CD8-positive, alpha-beta memory T cell (primary cell): ENCODE measurements at regions not wholly inside any gene's neighbourhood (a gene's known extent, or its start where the extent isn't known, plus 50 kb on each side); places are given as distances from the start of the nearest gene placed in this dataset.

Experiments used
- CTCF ChIA-PET: fragments of 350-600 bp; sonication (Branson Sonifier 250); formaldehyde crosslinking; loops from one replicate; lab custom pipeline; 2021; ENCODE audit warnings: antibody characterized with exemption; lab: Charles Lee
- POLR2A ChIA-PET: fragments of 350-600 bp; sonication (Branson Sonifier 250); formaldehyde crosslinking; loops from one replicate; lab custom pipeline; 2021; ENCODE audit warnings: antibody characterized with exemption; lab: Charles Lee
- DNase-seq, 5 donors: peaks; one replicate each; pipeline versions ENCODE4 v3.0.0 to v3.0.0-alpha.2; 2020 to 2022; ENCODE audit warnings: mixed read lengths in 1 of 5
- H3K27ac ChIP-seq: one replicate; pipeline ENCODE4 v1.7.0; 2013; ENCODE audit warnings: low read depth, mild to moderate bottlenecking, low read length, moderate library complexity
- H3K27me3 ChIP-seq: 2 replicates; pipeline ENCODE4 v1.7.0; 2013; ENCODE audit warnings: low read length, mild to moderate bottlenecking; ENCODE audit not compliant: insufficient read depth, poor library complexity, severe bottlenecking
- H3K36me3 ChIP-seq: 2 replicates; pipeline ENCODE4 v1.7.0; 2013; ENCODE audit warnings: mild to moderate bottlenecking, low read length, moderate library complexity; ENCODE audit not compliant: insufficient read depth
- H3K4me1 ChIP-seq: 2 replicates; pipeline ENCODE4 v1.7.0; 2013; ENCODE audit warnings: mild to moderate bottlenecking, low read length, moderate library complexity; ENCODE audit not compliant: insufficient read depth
- H3K4me3 ChIP-seq: 2 replicates; pipeline ENCODE4 v1.7.0; 2013; ENCODE audit warnings: mild to moderate bottlenecking, low read length
- H3K9me3 ChIP-seq: 2 replicates; pipeline ENCODE4 v1.7.0; 2013; ENCODE audit warnings: mild to moderate bottlenecking, low read length
- H3K27ac Mint-ChIP-seq, 8 donors: one replicate each; pipeline ENCODE4 v1.8.0; 2020 to 2021; ENCODE audit warnings: mixed read lengths in 8 of 8, mild to moderate bottlenecking in 6 of 8, inconsistent platforms in 3 of 8, moderate library complexity in 3 of 8
- H3K27me3 Mint-ChIP-seq, 2 donors: one replicate each; pipeline ENCODE4 v1.8.0; 2020 to 2021; ENCODE audit warnings: mixed read lengths in 2 of 2, mild to moderate bottlenecking in 1 of 2, moderate library complexity in 1 of 2
- H3K36me3 Mint-ChIP-seq, 3 donors: one replicate each; pipeline ENCODE4 v1.8.0; 2020 to 2021; ENCODE audit warnings: mixed read lengths in 3 of 3, inconsistent platforms in 1 of 3, mild to moderate bottlenecking in 1 of 3
- H3K4me1 Mint-ChIP-seq, 3 donors: one replicate each; pipeline ENCODE4 v1.8.0; 2020 to 2021; ENCODE audit warnings: mixed read lengths in 3 of 3, inconsistent platforms in 1 of 3, mild to moderate bottlenecking in 1 of 3
- H3K4me3 Mint-ChIP-seq, 7 donors: one replicate each; pipeline ENCODE4 v1.8.0; 2020 to 2021; ENCODE audit warnings: mixed read lengths in 7 of 7, mild to moderate bottlenecking in 6 of 7, moderate library complexity in 4 of 7, inconsistent platforms in 2 of 7
- H3K9me3 Mint-ChIP-seq, 5 donors: one replicate each; pipeline ENCODE4 v1.8.0; 2020 to 2022; ENCODE audit warnings: mixed read lengths in 5 of 5, mild to moderate bottlenecking in 3 of 5, moderate library complexity in 2 of 5, inconsistent platforms in 1 of 5

- Mint-ChIP-seq H3K36me3 (no peaks in the 10 kb centered on the region), H3K27ac (no peak overlapping the region), H3K4me1 (no peaks in the 10 kb centered on the region), H3K4me3 (no peak overlapping the region), H3K9me3 (peaks cover 0 to 6% (median 1%) of the 10 kb centered on the region in 5 donors), H3K27me3 (no peaks in the 10 kb centered on the region)
- Histone ChIP-seq H3K4me3 (no peak overlapping the region), H3K36me3 (no peaks in the 10 kb centered on the region), H3K4me1 (no peaks in the 10 kb centered on the region), H3K9me3 (no peaks in the 10 kb centered on the region), H3K27ac (no peak overlapping the region), H3K27me3 (no peaks in the 10 kb centered on the region)
- ChIA-PET POLR2A (no interaction called here), CTCF (no interaction called here)
- no peak for DNase-seq
Measured at GRCh38 chr2:66202586-66202985, 232.3 kb upstream of the MEIS1 start.

GRCh38 chr2:66201242-66201641 is 233.7 kb upstream of the MEIS1 start:
- H3K4me1 Mint-ChIP-seq: no peaks in the 10 kb centered on the region

GRCh38 chr2:66198873-66199272 is 236.1 kb upstream of the MEIS1 start:
- Histone ChIP-seq H3K4me3 (no peak overlapping the region), H3K9me3 (no peaks in the 10 kb centered on the region), H3K27me3 (no peaks in the 10 kb centered on the region), H3K27ac (no peak overlapping the region), H3K4me1 (no peaks in the 10 kb centered on the region), H3K36me3 (no peaks in the 10 kb centered on the region)
- no peaks in the 10 kb centered on the region for H3K4me1 Mint-ChIP-seq
- no peak for DNase-seq
- H3K36me3 Mint-ChIP-seq: no peaks in the 10 kb centered on the region
- H3K9me3 Mint-ChIP-seq: peaks cover 0 to 13% (median 2%) of the 10 kb centered on the region in 5 donors
- H3K4me3 Mint-ChIP-seq: no peak overlapping the region
- H3K27me3 Mint-ChIP-seq: no peaks in the 10 kb centered on the region
- CTCF ChIA-PET: no interaction called here
- POLR2A ChIA-PET: no interaction called here
- H3K27ac Mint-ChIP-seq: no peak overlapping the region

More at GRCh38 chr2:66201242-66201641, 233.7 kb upstream of the MEIS1 start:
- no peaks in the 10 kb centered on the region for H3K36me3 Mint-ChIP-seq
- ChIA-PET CTCF (no interaction called here), POLR2A (no interaction called here)
- Histone ChIP-seq H3K27me3 (no peaks in the 10 kb centered on the region), H3K4me1 (no peaks in the 10 kb centered on the region), H3K36me3 (no peaks in the 10 kb centered on the region), H3K9me3 (no peaks in the 10 kb centered on the region), H3K4me3 (no peak overlapping the region), H3K27ac (no peak overlapping the region)
- no peak for DNase-seq
- H3K27me3 Mint-ChIP-seq: no peaks in the 10 kb centered on the region
- peaks cover 0 to 13% (median 1%) of the 10 kb centered on the region in 5 donors for H3K9me3 Mint-ChIP-seq
- H3K4me3 Mint-ChIP-seq: no peak overlapping the region
- H3K27ac Mint-ChIP-seq: no peak overlapping the region

- CTCF ChIA-PET: no interaction called here
Measured at GRCh38 chr2:66192888-66193287, 242.0 kb upstream of the MEIS1 start.

GRCh38 chr2:66191311-66191710 is 243.6 kb upstream of the MEIS1 start:
- no peaks in the 10 kb centered on the region for H3K9me3 ChIP-seq
- Mint-ChIP-seq H3K4me1 (no peaks in the 10 kb centered on the region), H3K27me3 (no peaks in the 10 kb centered on the region), H3K4me3 (no peak overlapping the region), H3K9me3 (peaks cover 0 to 14% (median 3%) of the 10 kb centered on the region in 5 donors), H3K36me3 (no peaks in the 10 kb centered on the region), H3K27ac (no peak overlapping the region)
- H3K27ac ChIP-seq: no peak overlapping the region
- H3K4me1 ChIP-seq: no peaks in the 10 kb centered on the region
- DNase-seq: no peak
- H3K4me3 ChIP-seq: no peak overlapping the region
- H3K27me3 ChIP-seq: no peaks in the 10 kb centered on the region
- H3K36me3 ChIP-seq: no peaks in the 10 kb centered on the region
- ChIA-PET POLR2A (no interaction called here), CTCF (no interaction called here)

More at GRCh38 chr2:66192888-66193287, 242.0 kb upstream of the MEIS1 start:
- H3K9me3 ChIP-seq: no peaks in the 10 kb centered on the region
- no peak overlapping the region for H3K27ac ChIP-seq
- H3K4me1 Mint-ChIP-seq: no peaks in the 10 kb centered on the region
- POLR2A ChIA-PET: no interaction called here
- H3K4me1 ChIP-seq: no peaks in the 10 kb centered on the region
- H3K4me3 ChIP-seq: no peak overlapping the region
- H3K9me3 Mint-ChIP-seq: peaks cover 0 to 12% (median 4%) of the 10 kb centered on the region in 5 donors
- no peaks in the 10 kb centered on the region for H3K36me3 Mint-ChIP-seq
- no peaks in the 10 kb centered on the region for H3K27me3 Mint-ChIP-seq
- no peak for DNase-seq
- H3K4me3 Mint-ChIP-seq: no peak overlapping the region
- H3K27me3 ChIP-seq: no peaks in the 10 kb centered on the region
- H3K27ac Mint-ChIP-seq: no peak overlapping the region
- H3K36me3 ChIP-seq: no peaks in the 10 kb centered on the region

GRCh38 chr2:66189553-66189952 is 245.4 kb upstream of the MEIS1 start:
- CTCF ChIA-PET: no interaction called here

GRCh38 chr2:66186537-66186936 is 248.4 kb upstream of the MEIS1 start:
- Mint-ChIP-seq H3K36me3 (no peaks in the 10 kb centered on the region), H3K4me3 (no peak overlapping the region), H3K27ac (no peak overlapping the region), H3K9me3 (peaks cover 0 to 7% (median 2%) of the 10 kb centered on the region in 5 donors), H3K4me1 (no peaks in the 10 kb centered on the region), H3K27me3 (no peaks in the 10 kb centered on the region)
- POLR2A ChIA-PET: no interaction called here
- H3K9me3 ChIP-seq: no peaks in the 10 kb centered on the region
- no peak overlapping the region for H3K27ac ChIP-seq
- DNase-seq: no peak
- no peak overlapping the region for H3K4me3 ChIP-seq
- CTCF ChIA-PET: no interaction called here
- H3K27me3 ChIP-seq: no peaks in the 10 kb centered on the region
- no peaks in the 10 kb centered on the region for H3K36me3 ChIP-seq
- H3K4me1 ChIP-seq: no peaks in the 10 kb centered on the region

More at GRCh38 chr2:66189553-66189952, 245.4 kb upstream of the MEIS1 start:
- H3K36me3 ChIP-seq: no peaks in the 10 kb centered on the region
- no peak for DNase-seq
- no peaks in the 10 kb centered on the region for H3K27me3 ChIP-seq
- no peak overlapping the region for H3K4me3 ChIP-seq
- no peaks in the 10 kb centered on the region for H3K9me3 ChIP-seq
- Mint-ChIP-seq H3K27ac (no peak overlapping the region), H3K4me1 (no peaks in the 10 kb centered on the region), H3K36me3 (no peaks in the 10 kb centered on the region), H3K4me3 (no peak overlapping the region), H3K9me3 (peaks cover 0 to 14% (median 3%) of the 10 kb centered on the region in 5 donors), H3K27me3 (no peaks in the 10 kb centered on the region)
- H3K4me1 ChIP-seq: no peaks in the 10 kb centered on the region
- H3K27ac ChIP-seq: no peak overlapping the region
- POLR2A ChIA-PET: no interaction called here

- CTCF ChIA-PET: no interaction called here
- DNase-seq: no peak
- Histone ChIP-seq H3K27me3 (no peaks in the 10 kb centered on the region), H3K27ac (no peak overlapping the region), H3K36me3 (no peaks in the 10 kb centered on the region), H3K9me3 (no peaks in the 10 kb centered on the region), H3K4me1 (no peaks in the 10 kb centered on the region), H3K4me3 (no peak overlapping the region)
- Mint-ChIP-seq H3K4me1 (no peaks in the 10 kb centered on the region), H3K9me3 (peaks cover 0 to 6% (median 2%) of the 10 kb centered on the region in 5 donors), H3K27ac (no peak overlapping the region), H3K36me3 (no peaks in the 10 kb centered on the region), H3K4me3 (no peak overlapping the region), H3K27me3 (no peaks in the 10 kb centered on the region)
- POLR2A ChIA-PET: no interaction called here
Measured at GRCh38 chr2:66185497-66186054, 249.3 kb upstream of the MEIS1 start.
